HCT116 (cell line): ENCODE measurements at regions not wholly inside any gene's neighbourhood (a gene's known extent, or its start where the extent isn't known, plus 50 kb on each side); places are given as distances from the start of the nearest gene placed in this dataset.

ENCODE experiments used
- ATAC-seq: fragments of 200-7000 bp; cut with Tn5 transposase; 2 replicates; pipeline ENCODE4 v1.9.1; 2020; ENCODE audit warnings: mild to moderate bottlenecking, moderate library complexity
- BruUV-seq: library from RNA; stranded (reverse); fragments of 400-500 nt; replicated peaks from 2 replicates; lab custom pipeline; 2021; lab: Mats Ljungman, UMichigan
- CTCF ChIA-PET: fragments of 300-600 bp; sonication (Branson Sonifier 250); formaldehyde crosslinking; loops from one replicate; lab custom pipeline; 2021; ENCODE audit warnings: antibody characterized with exemption; lab: Charles Lee
- POLR2A ChIA-PET: fragments of 300-600, 350-600 bp; sonication (Branson Sonifier 250); formaldehyde crosslinking; loops from one replicate; lab custom pipeline; 2021; ENCODE audit warnings: antibody characterized with exemption; lab: Charles Lee
- RAD21 ChIA-PET, 2 experiments: fragments of 300-600 bp; sonication (Branson Sonifier 250); formaldehyde crosslinking; loops; one replicate each; lab custom pipeline; 2023; ENCODE audit warnings: low total read pairs in 2 of 2; ENCODE audit not compliant: uncharacterized antibody in 2 of 2, unreplicated experiment in 2 of 2, low non-redundant PET in 1 of 2; lab: Charles Lee
- DNase-seq: peaks from one replicate; pipeline ENCODE4 v3.0.0-alpha.2; 2010; ENCODE audit warnings: low read depth, low spot score
- H2AFZ ChIP-seq: fragments of 200-600 bp; shearing (Covaris generic), sonication (generic); 2 replicates; pipeline ENCODE4 v1.6.1; 2017; ENCODE audit warnings: low read depth, mixed run types, mixed read lengths, antibody characterized with exemption, low read length; ENCODE audit not compliant: poor library complexity, severe bottlenecking
- H3K27ac ChIP-seq: 2 replicates; pipeline ENCODE4 v1.5.1; 2012; ENCODE audit warnings: low read depth, low read length
- H3K27me3 ChIP-seq: fragments of 200-600 bp; sonication (generic); 2 replicates; pipeline ENCODE4 v1.6.1; 2016; ENCODE audit warnings: mixed run types, low read length, mixed read lengths; ENCODE audit not compliant: insufficient read depth
- H3K36me3 ChIP-seq, 2 experiments: fragments of 200-500 bp in 1 of 2; fragments of 200-600 bp in 1 of 2; sonication (Bioruptor generic) in 1 of 2; sonication (generic) in 1 of 2; 2 replicates each; pipeline versions ENCODE4 v1.5.1 to v1.6.1; 2014 to 2016; ENCODE audit warnings: low read length in 2 of 2, inconsistent platforms in 1 of 2, mixed read lengths in 1 of 2, mixed run types in 1 of 2; ENCODE audit not compliant: insufficient read depth in 2 of 2, control insufficient read depth in 1 of 2
- H3K4me1 ChIP-seq, 2 experiments: fragments of 200-600 bp in 1 of 2; sonication (generic) in 1 of 2; 2 replicates each; pipeline versions ENCODE4 v1.5.1 to v1.6.1; 2012 to 2017; ENCODE audit warnings: low read length in 2 of 2, inconsistent platforms in 1 of 2, mild to moderate bottlenecking in 1 of 2, mixed read lengths in 1 of 2, mixed run types in 1 of 2, moderate library complexity in 1 of 2; ENCODE audit not compliant: insufficient read depth in 2 of 2, control insufficient read depth in 1 of 2
- H3K4me2 ChIP-seq: fragments of 200-600 bp; sonication (generic); 2 replicates; pipeline ENCODE4 v1.6.1; 2017; ENCODE audit warnings: mixed run types, low read length, mixed read lengths
- H3K4me3 ChIP-seq, 2 experiments: fragments of 200-600 bp in 1 of 2; sonication (generic) in 1 of 2; replicated peaks in 1 of 2; 2 replicates each; pipeline ENCODE4 v1.5.1; 2011 to 2016; ENCODE audit warnings: low read length in 2 of 2, control low read depth in 1 of 2, low read depth in 1 of 2, mild to moderate bottlenecking in 1 of 2, mixed read lengths in 1 of 2, mixed run types in 1 of 2
- H3K79me2 ChIP-seq: fragments of 200-600 bp; sonication (generic); 2 replicates; pipeline ENCODE4 v1.6.1; 2017; ENCODE audit warnings: mild to moderate bottlenecking, mixed run types, low read length, moderate library complexity, mixed read lengths; ENCODE audit not compliant: insufficient read depth
- H3K9ac ChIP-seq: fragments of 200-600 bp; sonication (generic); 2 replicates; pipeline ENCODE4 v1.6.1; 2016; ENCODE audit warnings: low read length, mixed read lengths
- H3K9me2 ChIP-seq: fragments of 200-600 bp; sonication (generic), shearing (Covaris generic); 2 replicates; pipeline ENCODE4 v1.6.1; 2017; ENCODE audit warnings: mixed run types, mild to moderate bottlenecking, moderate library complexity; ENCODE audit not compliant: insufficient read depth
- H3K9me3 ChIP-seq, 2 experiments: fragments of 200-500 bp in 1 of 2; fragments of 200-600 bp in 1 of 2; sonication (Bioruptor generic) in 1 of 2; sonication (generic) in 1 of 2; 2 replicates each; pipeline ENCODE4 v1.6.1; 2014 to 2017; ENCODE audit warnings: low read length in 2 of 2, mixed read lengths in 2 of 2, inconsistent platforms in 1 of 2, low read depth in 1 of 2, mild to moderate bottlenecking in 1 of 2, mixed run types in 1 of 2, moderate library complexity in 1 of 2; ENCODE audit not compliant: control insufficient read depth in 1 of 2, insufficient read depth in 1 of 2
- H4K20me1 ChIP-seq: fragments of 200-600 bp; sonication (generic), shearing (Covaris generic); 2 replicates; pipeline ENCODE4 v1.6.1; 2017; ENCODE audit warnings: mixed run types, mild to moderate bottlenecking, moderate library complexity; ENCODE audit not compliant: insufficient read depth
- ATF3 ChIP-seq: IDR thresholded peaks from 2 replicates; pipeline ENCODE4 v1.6.1; 2012
- CBX3 ChIP-seq: IDR thresholded peaks from 2 replicates; pipeline ENCODE4 v1.6.1; 2012; ENCODE audit warnings: low read depth
- CEBPB ChIP-seq: IDR thresholded peaks from 2 replicates; pipeline ENCODE4 v1.6.1; 2012; ENCODE audit warnings: low read depth
- CTCF ChIP-seq, 3 experiments: fragments of 200-600 bp in 1 of 3; sonication (generic) in 1 of 3; IDR thresholded peaks in 2 of 3; conservative IDR thresholded peaks in 1 of 3; 2 replicates each; pipeline ENCODE4 v1.5.1; 2012 to 2017; ENCODE audit warnings: low read depth in 2 of 3, low read length in 2 of 3, antibody characterized with exemption in 1 of 3, borderline replicate concordance in 1 of 3, control low read depth in 1 of 3, mild to moderate bottlenecking in 1 of 3, mixed read lengths in 1 of 3, mixed run types in 1 of 3, moderate library complexity in 1 of 3; ENCODE audit not compliant: insufficient read depth in 1 of 3
- EGR1 ChIP-seq: IDR thresholded peaks from 2 replicates; pipeline ENCODE4 v1.6.1; 2012; ENCODE audit warnings: low read depth
- ELF1 ChIP-seq: IDR thresholded peaks from 2 replicates; pipeline ENCODE4 v1.6.1; 2012; ENCODE audit warnings: low read depth, borderline replicate concordance
- FOSL1 ChIP-seq: IDR thresholded peaks from 2 replicates; pipeline ENCODE4 v1.6.1; 2012; ENCODE audit warnings: low read depth
- MAX ChIP-seq: IDR thresholded peaks from 2 replicates; pipeline ENCODE4 v1.6.1; 2012
- POLR2AphosphoS5 ChIP-seq: IDR thresholded peaks from 2 replicates; pipeline ENCODE4 v1.6.1; 2011; ENCODE audit warnings: mild to moderate bottlenecking, low read depth, low read length, moderate library complexity
- REST ChIP-seq: IDR thresholded peaks from 2 replicates; pipeline ENCODE4 v1.6.1; 2012; ENCODE audit warnings: low read depth
- SRF ChIP-seq: IDR thresholded peaks from 2 replicates; pipeline ENCODE4 v1.6.1; 2012; ENCODE audit warnings: low read depth
- ZNF274 ChIP-seq: fragments of 200-500 bp; sonication (Bioruptor generic); IDR thresholded peaks from 2 replicates; pipeline ENCODE4 v1.6.1; 2014; ENCODE audit warnings: mild to moderate bottlenecking, low read depth, low read length, inconsistent platforms
- intact Hi-C: fragments of 100-400 bp; cut with micrococcal nuclease; formaldehyde crosslinking; loops from 2 replicates; pipeline ENCODE4 v1.10.0; 2022

- Histone ChIP-seq H3K9me2 (no peaks in the 10 kb centered on the region), H3K4me3 (no peak overlapping the region), H3K27ac (no peak overlapping the region), H3K4me1 (no peaks in the 10 kb centered on the region), H3K79me2 (no peaks in the 10 kb centered on the region), H2AFZ (no peak overlapping the region), H3K4me2 (no peak overlapping the region), H4K20me1 (no peaks in the 10 kb centered on the region), H3K9ac (no peak overlapping the region), H3K27me3 (no peaks in the 10 kb centered on the region), H3K9me3 (no peaks in the 10 kb centered on the region), H3K36me3 (no peaks in the 10 kb centered on the region)
- no peak for ATAC-seq
- POLR2A ChIA-PET = no interaction called here
- RAD21 ChIA-PET = no interaction called here
- CTCF ChIA-PET = no interaction called here
- TF ChIP-seq CEBPB = no peak
- TF ChIP-seq ATF3 = no peak
- TF ChIP-seq ZNF274 = no peak
- no peak for TF ChIP-seq POLR2AphosphoS5
- no peak for TF ChIP-seq CTCF (IDR thresholded peaks at IDR 0.05 in 2 of 3, conservative IDR thresholded peaks at IDR 0.05 in 1 of 3; ENCODE audit: borderline replicate concordance in 1 of 3, insufficient read depth in 1 of 3, low read depth in 2 of 3, low read length in 2 of 3)
- intact Hi-C loops = no loop called here
- no TSS peak for BruUV-seq
- DNase-seq = no peak
Measured at GRCh38 chr1:81471255-81471654, 329.5 kb upstream of the ADGRL2 start.

- intact Hi-C loops = no loop called here
- H3K9ac ChIP-seq = no peak overlapping the region
- ATAC-seq (no peak), DNase-seq (no peak)
- no peak overlapping the region for H3K4me2 ChIP-seq
- H3K27ac ChIP-seq = no peak overlapping the region
- no peaks in the 10 kb centered on the region for H4K20me1 ChIP-seq
- H3K9me3 ChIP-seq = no peaks in the 10 kb centered on the region
- H3K36me3 ChIP-seq = no peaks in the 10 kb centered on the region
- H2AFZ ChIP-seq = no peak overlapping the region
- H3K27me3 ChIP-seq = no peaks in the 10 kb centered on the region
- ChIA-PET CTCF (no interaction called here), RAD21 (no interaction called here), POLR2A (no interaction called here)
- H3K79me2 ChIP-seq = no peaks in the 10 kb centered on the region
- no TSS peak for BruUV-seq
- no peaks in the 10 kb centered on the region for H3K4me1 ChIP-seq
- H3K4me3 ChIP-seq = no peak overlapping the region
- H3K9me2 ChIP-seq = no peaks in the 10 kb centered on the region
- no peak for TF ChIP-seq CBX3
- TF ChIP-seq EGR1 = no peak
- TF ChIP-seq CTCF (IDR thresholded peaks at IDR 0.05 in 2 of 3, conservative IDR thresholded peaks at IDR 0.05 in 1 of 3; ENCODE audit: borderline replicate concordance in 1 of 3, insufficient read depth in 1 of 3, low read depth in 2 of 3, low read length in 2 of 3) = no peak
- TF ChIP-seq REST = no peak
- TF ChIP-seq ELF1 = no peak
- no peak for TF ChIP-seq MAX
- no peak for TF ChIP-seq CEBPB
- no peak for TF ChIP-seq SRF
- TF ChIP-seq FOSL1 = no peak
Measured at GRCh38 chr1:81470275-81470674, 330.5 kb upstream of the ADGRL2 start.
